ENCODE measurements at regions not wholly inside any gene's neighbourhood (a gene's known extent, or its start where the extent isn't known, plus 50 kb on each side); places are given as distances from the start of the nearest gene placed in this dataset.

GRCh38 chr2:120555092-120555491, 180.6 kb upstream of the GLI2 start:
- H3K56ac ChIP-seq (replicated peaks; ENCODE audit: insufficient read length, low read depth, low read length): no peak overlapping the region
- H3K79me2 ChIP-seq (ENCODE audit: control insufficient read depth in 1 of 2, insufficient read depth in 2 of 2, low read length in 2 of 2): no peaks in the 10 kb centered on the region
- H3K4me3 ChIP-seq (ENCODE audit: extremely low read depth in 1 of 4, insufficient read depth in 2 of 4, low read depth in 3 of 4, low read length in 4 of 4): no peak overlapping the region
- CTCF ChIA-PET (ENCODE audit: partially characterized antibody): interaction anchor here (0.6 to 2.5 kb wide), 12 partner anchors 11 to 253 kb away, joined by 3 to 10 read pairs (median 3); no protein-coding TSS in a partner anchor
- H3K36me3 ChIP-seq (ENCODE audit: control insufficient read depth in 2 of 4, insufficient read depth in 4 of 4, low read length in 3 of 4): no peaks in the 10 kb centered on the region
- H2AK5ac ChIP-seq (ENCODE audit: low read depth, low read length): no peak overlapping the region
- DNase-seq (ENCODE audit: low read depth in 1 of 2, low spot score in 2 of 2) (no peak), FAIRE-seq (no peak)
- H4K8ac ChIP-seq (ENCODE audit: extremely low read depth, insufficient read depth, low read length): no peak overlapping the region
- H3K18ac ChIP-seq (ENCODE audit: extremely low read depth, low read length): no peak overlapping the region
- H3K27ac ChIP-seq (ENCODE audit: low read depth, low read length): no peak overlapping the region
- no peak overlapping the region for H2BK20ac ChIP-seq (ENCODE audit: low read length)
- H4K91ac ChIP-seq (replicated peaks; ENCODE audit: insufficient read length, low read length): no peak overlapping the region
- H3K23ac ChIP-seq (ENCODE audit: insufficient read length): no peak overlapping the region
- no peak overlapping the region for H2BK12ac ChIP-seq (ENCODE audit: low read depth, low read length)
- H3K4ac ChIP-seq (replicated peaks; ENCODE audit: insufficient read length, low read depth, low read length): no peak overlapping the region
- H4K5ac ChIP-seq (ENCODE audit: insufficient read length, low read depth, low read length): no peak overlapping the region
- no peak overlapping the region for H2BK5ac ChIP-seq (ENCODE audit: low read depth, low read length)
- H2AFZ ChIP-seq (ENCODE audit: low read length): no peak overlapping the region
- H3K23me2 ChIP-seq (ENCODE audit: low read depth, low read length): peaks cover 2% of the 10 kb centered on the region; the same call in 1 of the 2 replicates
- H2BK120ac ChIP-seq (replicated peaks; ENCODE audit: low read depth, low read length): no peak overlapping the region
- H2BK15ac ChIP-seq (ENCODE audit: low read length): no peak overlapping the region
- no peaks in the 10 kb centered on the region for H3K79me1 ChIP-seq (ENCODE audit: low read depth, low read length)
- no peak overlapping the region for H3K4me2 ChIP-seq (ENCODE audit: insufficient read depth in 1 of 2, low read depth in 2 of 2, low read length in 2 of 2)
- H3K9ac ChIP-seq (replicated peaks in 1 of 4; ENCODE audit: extremely low read depth in 1 of 4, low read depth in 3 of 4, low read length in 3 of 4): no peak overlapping the region
- POLR2A ChIA-PET (ENCODE audit: partially characterized antibody): no interaction called here
- H3K4me1 ChIP-seq (replicated peaks in 1 of 4; ENCODE audit: control insufficient read depth in 3 of 4, insufficient read depth in 4 of 4, low read length in 3 of 4): no peaks in the 10 kb centered on the region; a peak in 1 of 7 replicates
- 84% methylated on average over 4 of the region's 4 CpGs; no CpG with 5 or more reads in 1 of the 2 experiments for WGBS, 2 experiments (ENCODE audit: extremely low coverage in 1 of 2, insufficient coverage in 1 of 2, insufficient read length in 1 of 2, insufficient replicate concordance in 2 of 2, low coverage in 1 of 2, low lambda C conversion rate in 2 of 2, missing lambda C conversion rate in 1 of 2)
- peaks cover 4 to 24% (median 19%) of the 10 kb centered on the region in 4 experiments for H3K27me3 ChIP-seq (replicated peaks in 1 of 4; ENCODE audit: control insufficient read depth in 3 of 4, extremely low read depth in 1 of 4, insufficient read depth in 3 of 4, low read length in 3 of 4)
- no peaks in the 10 kb centered on the region for H3K9me3 ChIP-seq (ENCODE audit: insufficient read depth in 2 of 2, low read depth in 1 of 2, low read length in 1 of 2)
- no peak overlapping the region for H3K14ac ChIP-seq (ENCODE audit: insufficient read length)
- H4K20me1 ChIP-seq (replicated peaks in 1 of 2; ENCODE audit: control insufficient read depth in 1 of 2, insufficient read depth in 2 of 2, low read length in 2 of 2): no peaks in the 10 kb centered on the region
- no peak for TF ChIP-seq USF2 (IDR thresholded peaks at IDR 0.05; ENCODE audit: low read length)
